H54 (cell line): ENCODE measurements at regions not wholly inside any gene's neighbourhood (a gene's known extent, or its start where the extent isn't known, plus 50 kb on each side); places are given as distances from the start of the nearest gene placed in this dataset.
"Not testable (repeated sequence)": the region's sequence is repeated elsewhere in the genome, so short reads cannot be mapped to it uniquely, and the experiment has no call there.

Source experiments
- DNase-seq: peaks from one replicate; pipeline ENCODE4 v3.0.0; 2011; ENCODE audit warnings: low spot score, mixed read lengths; ENCODE audit not compliant: insufficient read length
- FAIRE-seq: peaks from 3 replicates; lab custom pipeline; 2011; peaks lifted over from hg19 to GRCh38; lab: Jason Lieb, UNC
- POLR2A ChIP-seq: IDR thresholded peaks from 2 replicates; pipeline ENCODE4 v1.6.1; 2011; ENCODE audit warnings: low read depth, mild to moderate bottlenecking, low read length

GRCh38 chr5:98186128-98186527, 587.3 kb upstream of the RGMB start:
- no peak for FAIRE-seq
- no peak for TF ChIP-seq POLR2A
- DNase-seq, result no peak

- FAIRE-seq (peak; percentile 80), DNase-seq (no peak)
- no peak for TF ChIP-seq POLR2A
Observed at GRCh38 chr5:98187945-98188344, 585.5 kb upstream of the RGMB start.

GRCh38 chr5:98190344-98190743, 583.1 kb upstream of the RGMB start:
- not testable (repeated sequence) for FAIRE-seq, DNase-seq

- FAIRE-seq (no peak), DNase-seq (no peak)
- no peak for TF ChIP-seq POLR2A
Observed at GRCh38 chr5:98193921-98194760, 579.3 kb upstream of the RGMB start.

GRCh38 chr5:98200726-98201541, 572.5 kb upstream of the RGMB start:
- TF ChIP-seq POLR2A, result no peak
- FAIRE-seq, result no peak
- no peak for DNase-seq

GRCh38 chr5:98204798-98205197, 568.7 kb upstream of the RGMB start:
- no peak for TF ChIP-seq POLR2A
- no peak for FAIRE-seq
- DNase-seq, result no peak

GRCh38 chr5:98205691-98206461, 567.6 kb upstream of the RGMB start:
- DNase-seq (no peak), FAIRE-seq (peak; percentile 45)
- no peak for TF ChIP-seq POLR2A

- DNase-seq, result no peak
- no peak for FAIRE-seq
- no peak for TF ChIP-seq POLR2A
Observed at GRCh38 chr5:98206566-98206965, 566.9 kb upstream of the RGMB start.

GRCh38 chr5:98209418-98209817, 564.0 kb upstream of the RGMB start:
- FAIRE-seq (no peak), DNase-seq (no peak)
- TF ChIP-seq POLR2A, result no peak

- FAIRE-seq (peak; percentile 93), DNase-seq (no peak)
- TF ChIP-seq POLR2A, result no peak
Observed at GRCh38 chr5:98214240-98215051, 559.0 kb upstream of the RGMB start.

GRCh38 chr5:98217138-98217537, 556.3 kb upstream of the RGMB start:
- no peak for TF ChIP-seq POLR2A
- DNase-seq (no peak), FAIRE-seq (no peak)

GRCh38 chr5:98218838-98219237, 554.6 kb upstream of the RGMB start:
- FAIRE-seq (no peak), DNase-seq (no peak)
- no peak for TF ChIP-seq POLR2A

GRCh38 chr5:98227489-98227888, 546.0 kb upstream of the RGMB start:
- FAIRE-seq (no peak), DNase-seq (no peak)
- TF ChIP-seq POLR2A, result no peak
